ENCODE measurements at regions not wholly inside any gene's neighbourhood (a gene's known extent, or its start where the extent isn't known, plus 50 kb on each side); places are given as distances from the start of the nearest gene placed in this dataset.

- TF ChIP-seq CTCF (IDR thresholded peaks at IDR 0.05; ENCODE audit: low read depth, low read length) (no peak), POLR2A (IDR thresholded peaks at IDR 0.05; ENCODE audit: extremely low read depth, insufficient read length) (no peak), MAX (IDR thresholded peaks at IDR 0.05; ENCODE audit: low read depth, low read length) (no peak), MYC (IDR thresholded peaks at IDR 0.05; ENCODE audit: low read depth, low read length) (no peak)
Measured at GRCh38 chr14:106058342-106058741, 532.0 kb downstream of the TMEM121 start.

Measured in NB4 (cell line).